NCI-H2081 (cell line): ENCODE measurements at regions not wholly inside any gene's neighbourhood (a gene's known extent, or its start where the extent isn't known, plus 50 kb on each side); places are given as distances from the start of the nearest gene placed in this dataset.

ENCODE experiments used
- DNase-seq, 2 experiments: peaks; one replicate each; lab custom pipeline; 2025; lab: John Stamatoyannopoulos, UW

- no peak for DNase-seq
Measured at GRCh38 chr6:113089056-113089455, 741.9 kb downstream of the RFPL4B start.

DNA sequence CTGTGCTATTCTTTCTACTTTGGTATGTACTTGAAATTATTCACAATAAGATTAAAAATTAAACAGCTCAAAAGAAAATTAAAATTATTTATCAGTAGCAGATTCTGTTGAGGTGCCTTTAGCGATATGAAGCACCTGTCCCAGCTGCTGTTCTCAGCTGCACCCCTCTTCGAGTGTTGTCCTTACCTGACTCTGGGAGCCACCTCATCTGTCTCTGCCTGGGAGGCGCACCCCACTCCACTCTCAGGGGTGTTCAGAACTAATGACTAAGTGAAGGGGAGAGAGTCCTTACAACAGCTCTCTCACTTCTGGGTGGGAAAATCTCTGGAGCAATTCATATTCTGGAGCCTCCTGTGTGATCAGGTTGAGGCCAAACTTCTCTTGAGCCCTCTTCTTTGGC lies 745.7 kb downstream of the RFPL4B start:
- no peak for DNase-seq

GRCh38 chr6:113094779-113095178 lies 747.6 kb downstream of the RFPL4B start:
- no peak for DNase-seq

DNA sequence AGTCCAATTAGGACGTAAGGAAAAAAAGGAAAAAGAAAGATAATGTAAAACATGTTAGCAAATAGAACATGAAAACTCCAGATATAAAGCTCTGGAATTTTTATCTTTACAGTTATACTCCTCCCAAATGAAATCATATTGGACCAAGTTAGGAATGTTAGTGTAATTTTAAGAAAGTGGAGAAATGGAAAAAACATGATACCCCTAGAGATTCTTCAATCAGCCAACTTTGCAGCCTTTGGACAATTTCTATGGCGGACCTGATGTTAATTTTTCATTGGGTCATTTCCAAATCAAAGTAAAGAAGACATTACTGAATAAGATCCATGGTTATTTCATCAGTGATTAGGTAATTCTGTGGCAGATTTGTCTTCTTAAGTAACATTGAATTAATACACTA lies 748.7 kb downstream of the RFPL4B start:
- no peak for DNase-seq

DNA sequence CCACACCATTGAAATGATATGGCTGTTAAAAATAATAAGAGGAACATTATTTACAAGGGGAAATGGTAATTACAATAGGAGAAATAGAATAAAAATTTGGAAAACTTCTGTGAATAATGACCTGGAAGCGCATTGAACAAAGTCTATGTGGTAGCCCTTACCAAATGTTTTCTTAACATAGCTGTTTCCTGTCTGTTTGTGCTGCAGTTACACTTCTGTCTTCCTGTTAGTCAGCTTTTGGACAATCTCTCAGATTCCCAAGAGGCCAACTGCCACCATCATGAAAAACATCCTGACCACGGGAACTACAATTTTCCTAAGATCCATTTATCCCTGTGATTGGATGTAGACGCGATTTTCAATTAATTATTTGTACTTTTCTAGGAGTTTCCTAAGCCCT lies 754.4 kb upstream of the MARCKS start:
- DNase-seq = no peak

- DNase-seq = no peak
Measured at GRCh38 chr6:113103634-113104361, 753.3 kb upstream of the MARCKS start.

DNA sequence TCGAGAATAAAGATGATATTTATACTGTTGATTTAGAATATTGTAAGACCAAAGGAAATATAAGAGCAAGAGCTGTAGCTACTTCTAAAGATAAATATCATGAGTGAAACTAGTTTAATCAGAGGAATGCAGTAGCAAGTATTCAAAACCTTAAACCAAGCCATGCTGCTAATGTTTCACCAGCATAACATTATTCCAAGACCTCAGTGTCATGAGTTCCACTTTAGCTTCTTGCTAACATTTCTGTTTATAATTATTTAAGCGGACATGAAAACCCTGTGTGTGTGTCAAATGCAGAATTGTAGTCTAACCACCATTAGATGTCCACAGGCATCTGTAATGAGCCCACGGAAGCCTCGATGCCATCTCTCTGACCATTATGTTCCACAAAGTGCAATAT lies 752.6 kb upstream of the MARCKS start:
- no peak for DNase-seq

- no peak for DNase-seq
Measured at GRCh38 chr6:113104951-113105350, 752.2 kb upstream of the MARCKS start.

DNA sequence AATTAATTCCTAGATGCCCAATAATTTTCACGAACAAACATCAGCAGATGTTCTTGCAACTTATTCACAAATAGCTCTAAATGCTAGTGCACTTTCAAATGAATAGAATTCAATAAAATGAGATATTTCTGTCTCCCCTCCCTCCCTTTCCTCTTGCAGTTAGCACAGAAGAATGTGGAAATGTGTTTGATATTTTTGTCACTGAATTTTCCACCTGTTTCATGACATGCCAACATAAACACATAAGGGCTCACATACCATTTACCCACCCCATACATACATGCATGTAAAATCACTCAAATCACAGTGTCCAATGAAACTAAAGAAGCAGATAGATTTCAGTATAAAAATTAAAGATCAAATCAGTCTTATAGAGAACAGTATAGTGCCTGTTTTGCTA lies 746.9 kb upstream of the MARCKS start:
- no peak for DNase-seq

GRCh38 chr6:113111550-113111949 lies 745.6 kb upstream of the MARCKS start:
- DNase-seq = no peak

DNA sequence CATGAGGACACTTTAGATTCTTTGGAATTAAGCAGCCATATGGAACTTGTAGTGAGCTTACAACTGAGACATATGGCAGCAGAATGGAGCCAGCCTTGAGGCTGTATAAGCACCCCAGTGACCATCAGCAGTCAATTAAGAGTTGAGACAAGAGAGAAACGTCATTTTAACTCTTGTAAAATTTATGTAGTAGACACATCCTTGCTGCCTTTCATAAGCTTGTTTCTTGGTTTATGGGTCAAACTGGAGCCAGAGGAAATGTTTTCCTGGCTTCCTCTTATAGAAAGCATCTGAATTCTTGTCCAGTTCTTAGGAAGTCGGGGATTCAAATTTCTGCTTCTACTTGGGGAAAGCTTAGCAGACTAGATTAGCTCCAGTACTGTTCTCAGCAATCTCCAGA lies 745.1 kb upstream of the MARCKS start:
- DNase-seq = no peak

DNA sequence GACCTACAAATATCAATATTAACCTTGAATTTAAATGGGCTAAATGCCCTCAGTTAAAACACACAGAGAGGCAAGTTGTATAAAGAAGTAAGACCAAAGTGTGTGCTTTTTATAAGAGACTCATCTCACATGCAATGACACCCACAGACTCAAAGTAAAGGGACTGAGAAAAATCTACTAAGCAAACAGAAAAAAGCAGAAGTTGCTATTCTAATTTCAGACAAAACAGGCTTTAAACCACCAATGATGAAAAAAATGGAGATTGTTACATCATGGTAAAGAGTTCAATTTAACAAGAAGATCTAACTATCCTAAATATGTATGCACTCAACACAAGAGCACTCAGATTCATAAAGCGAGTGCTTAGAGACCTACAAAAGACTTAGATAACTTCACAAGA lies 741.9 kb upstream of the MARCKS start:
- no peak for DNase-seq

GRCh38 chr6:113120224-113120581 lies 736.9 kb upstream of the MARCKS start:
- DNase-seq = no peak

DNA sequence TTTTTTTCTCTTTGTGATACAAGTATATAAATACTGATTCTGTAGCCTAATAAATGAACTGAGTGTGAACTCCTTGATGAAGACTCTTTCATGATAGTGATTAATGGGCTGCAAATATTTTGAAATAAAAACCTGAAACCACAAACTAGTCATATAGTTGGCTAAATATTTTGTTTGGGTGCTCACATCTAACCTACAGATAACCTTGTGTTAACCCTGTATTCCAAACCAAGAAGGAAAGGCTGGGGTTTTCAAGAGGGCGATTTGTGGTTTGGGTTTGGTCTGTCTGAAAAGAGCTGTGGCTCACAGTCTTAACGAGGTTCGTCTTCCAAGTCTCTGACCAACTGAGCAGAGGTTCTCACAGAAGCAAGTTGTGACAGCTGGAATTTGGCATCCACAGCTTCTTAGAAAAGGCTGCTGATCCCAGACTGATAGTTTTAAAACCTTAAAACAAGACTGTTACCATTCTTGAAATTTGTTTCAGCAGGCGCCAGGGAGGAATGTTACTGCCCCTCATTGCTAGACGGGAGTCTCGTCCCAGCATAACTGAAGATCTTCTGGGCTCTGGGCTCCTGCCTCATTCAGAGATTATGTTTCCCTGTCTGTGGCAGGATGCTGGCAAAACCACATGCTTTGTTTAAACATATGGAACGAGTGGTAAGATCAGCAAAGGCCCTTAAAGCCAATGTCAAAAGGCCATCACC lies 736.4 kb upstream of the MARCKS start:
- no peak for DNase-seq

- no peak for DNase-seq
Measured at GRCh38 chr6:113121571-113121970, 735.6 kb upstream of the MARCKS start.

DNA sequence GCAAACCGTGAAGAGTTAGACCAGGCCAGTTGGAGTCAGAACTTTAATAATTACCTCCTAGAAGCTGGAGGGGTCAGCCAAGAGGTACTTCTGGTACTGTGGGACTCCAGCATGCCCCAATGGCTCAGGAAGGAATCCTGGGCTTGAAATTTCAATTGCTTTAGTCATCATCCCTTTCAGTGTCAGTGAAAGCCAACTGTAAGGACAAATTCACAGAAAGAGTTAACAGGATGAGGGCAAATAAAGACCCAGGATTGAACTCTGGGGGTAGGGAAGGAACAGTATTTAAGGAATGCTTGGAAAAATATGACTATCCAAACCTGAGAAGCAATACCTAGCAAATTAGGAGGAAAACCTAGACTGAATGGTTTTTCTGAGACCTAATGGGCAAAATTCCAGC lies 735.1 kb upstream of the MARCKS start:
- no peak for DNase-seq

DNA sequence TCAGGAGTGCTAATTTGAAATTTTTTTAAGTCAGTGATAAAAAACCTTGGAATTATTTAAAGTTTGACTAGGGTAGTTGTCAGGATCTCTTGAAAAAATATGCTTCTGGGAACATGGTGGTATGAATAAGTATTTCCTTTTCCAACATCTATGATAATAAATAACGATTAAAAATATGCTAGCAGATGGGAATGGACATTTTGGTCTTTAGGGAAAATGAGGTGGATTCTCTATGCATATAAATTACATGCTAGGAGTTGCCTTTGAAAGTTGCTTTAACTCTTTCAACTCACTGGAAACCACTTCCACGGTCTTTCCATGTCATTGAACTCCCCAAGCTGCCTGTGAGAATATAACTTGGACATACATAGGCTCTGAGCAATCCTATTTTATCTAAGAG lies 731.5 kb upstream of the MARCKS start:
- DNase-seq = no peak

DNA sequence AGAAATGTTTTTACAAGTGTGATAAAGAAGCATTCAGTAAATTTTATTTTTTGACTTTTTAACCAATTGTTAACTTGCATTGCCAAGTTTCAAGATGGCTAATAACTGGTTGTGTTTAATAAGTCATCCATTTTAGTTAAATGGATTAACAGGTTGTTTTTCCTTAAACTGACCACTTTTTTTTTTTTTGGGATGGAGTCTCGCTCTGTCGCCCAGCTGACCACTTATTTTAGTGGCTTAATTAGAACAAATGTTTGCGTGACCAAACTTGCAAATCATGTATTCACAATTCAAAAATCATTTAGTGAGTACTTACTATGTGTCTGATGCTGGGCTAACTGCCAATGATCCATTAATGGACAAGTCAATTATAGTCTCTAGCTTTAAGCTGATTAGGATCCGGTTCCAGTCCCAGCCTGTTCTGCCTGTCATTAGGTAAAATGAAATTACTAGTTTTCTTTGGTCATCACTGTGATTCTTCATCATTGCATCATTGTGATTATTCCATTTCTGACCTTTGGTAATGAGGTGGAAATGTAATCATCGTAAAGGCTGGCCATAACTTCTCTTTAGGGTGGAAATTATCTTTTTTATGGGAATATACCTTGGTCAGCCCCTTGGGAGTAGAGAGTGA lies 729.2 kb upstream of the MARCKS start:
- no peak for DNase-seq

DNA sequence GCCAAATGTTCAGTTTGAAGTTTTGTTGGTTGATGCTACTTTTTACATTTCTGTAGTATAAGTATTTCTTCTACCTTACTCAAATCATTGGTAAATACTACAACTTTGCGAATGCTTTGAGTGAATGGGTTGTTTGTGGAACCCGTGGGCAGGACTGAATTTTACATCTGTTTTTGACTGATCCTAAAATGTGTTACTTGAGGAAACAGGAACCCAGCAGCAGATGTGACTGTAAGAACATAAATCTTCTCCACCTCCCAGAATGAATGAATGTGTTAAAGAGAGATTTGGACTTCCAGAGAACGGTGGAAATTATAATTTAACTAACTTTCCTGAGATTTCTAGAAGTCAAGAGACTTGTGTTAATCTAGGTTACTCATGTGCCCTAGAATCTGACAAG lies 728.5 kb upstream of the MARCKS start:
- DNase-seq = no peak

DNA sequence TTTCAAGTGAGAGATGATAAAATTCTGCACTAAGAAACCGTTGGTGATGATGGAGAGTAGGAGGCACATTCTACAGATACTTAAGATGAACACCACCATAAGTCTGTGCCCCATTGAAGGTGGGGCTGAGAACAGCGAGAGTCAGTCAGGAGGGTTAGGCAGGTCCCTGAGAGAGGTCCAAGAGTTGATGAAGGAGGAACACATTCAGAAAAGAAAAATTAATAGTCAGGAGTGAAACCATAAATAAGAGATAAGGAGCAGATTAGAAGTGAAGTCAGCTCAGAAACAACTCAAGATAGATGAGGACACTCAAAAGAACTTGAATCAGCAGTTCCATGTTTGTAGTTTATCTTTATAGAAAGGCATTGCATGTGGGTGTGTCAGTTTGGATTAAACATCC lies 727.2 kb upstream of the MARCKS start:
- no peak for DNase-seq

DNA sequence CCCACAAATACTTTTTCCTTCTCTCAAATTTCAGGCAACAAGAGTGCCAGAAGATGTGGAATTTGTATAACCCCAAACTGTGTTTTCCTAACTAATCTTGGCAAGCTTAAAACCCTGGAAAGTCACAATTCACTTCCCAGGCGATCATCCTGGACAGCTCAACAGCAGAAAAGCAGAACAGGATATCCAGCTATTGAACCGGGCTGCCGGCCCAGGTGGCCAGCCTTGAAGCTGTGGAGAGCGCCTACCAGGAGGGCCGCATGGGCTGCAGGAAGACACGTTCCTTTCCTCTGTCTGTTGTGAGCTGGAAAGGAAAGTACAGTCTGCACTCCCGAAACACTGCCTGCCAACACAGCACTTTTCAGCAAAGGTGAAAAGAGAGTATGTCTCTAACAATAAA lies 719.7 kb upstream of the MARCKS start:
- no peak for DNase-seq

- no peak for DNase-seq
Measured at GRCh38 chr6:113140721-113141120, 716.4 kb upstream of the MARCKS start.

DNA sequence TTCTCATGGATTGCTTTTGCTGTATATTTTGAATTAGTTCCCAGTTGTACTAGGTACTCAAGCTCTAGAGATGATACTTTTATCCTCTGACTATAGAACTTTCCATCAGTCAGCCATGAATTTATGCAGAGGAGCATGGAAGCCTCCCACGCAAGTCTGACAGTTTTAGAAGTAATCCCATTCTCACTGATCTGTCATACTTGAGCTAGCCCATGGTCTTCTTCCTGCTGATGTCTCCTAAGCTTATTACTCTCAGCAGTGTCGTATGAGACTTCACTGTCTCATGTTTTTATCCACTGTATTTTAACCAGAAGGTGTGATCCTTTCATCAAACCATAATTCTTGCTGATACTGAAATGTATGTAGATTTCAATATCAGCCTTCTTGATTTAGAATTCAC lies 715.2 kb upstream of the MARCKS start:
- no peak for DNase-seq
